ENCODE measurements at regions not wholly inside any gene's neighbourhood (a gene's known extent, or its start where the extent isn't known, plus 50 kb on each side); places are given as distances from the start of the nearest gene placed in this dataset.

DNA sequence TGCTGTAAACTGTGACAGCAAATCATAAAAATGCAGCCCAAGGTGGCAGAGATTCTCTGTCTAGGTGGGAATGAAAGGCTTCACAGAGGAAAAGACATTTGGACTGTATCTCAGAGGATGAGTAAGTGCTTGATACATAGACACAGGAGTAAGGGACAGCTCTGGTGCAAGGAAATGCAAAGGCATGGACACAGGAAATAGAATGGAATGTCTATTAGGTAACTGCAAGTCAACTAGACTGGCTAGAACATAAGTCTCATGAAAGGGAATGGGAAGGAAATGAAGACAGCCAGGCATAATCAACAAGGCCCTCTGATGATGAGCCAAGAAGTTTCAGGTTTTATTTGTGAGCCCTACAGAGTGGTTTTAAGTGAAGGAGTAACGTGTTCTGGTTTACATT is 321.7 kb downstream of the SUCLA2 start:
- BruUV-seq (replicated peaks): no TSS peak
- Histone ChIP-seq H3K9me1 (replicated peaks; ENCODE audit: control insufficient read depth, extremely low read depth, insufficient read depth, low read length) (no peaks in the 10 kb centered on the region), H3K9ac (replicated peaks; ENCODE audit: extremely low read depth, insufficient read depth, low read length) (no peak overlapping the region), H3K27ac (ENCODE audit: insufficient read depth, low read depth, low read length) (no peak overlapping the region), H3K4me2 (ENCODE audit: insufficient read depth, low read length) (no peak overlapping the region), H2AFZ (ENCODE audit: low read depth, low read length) (no peak overlapping the region), H3K79me2 (ENCODE audit: control insufficient read depth, insufficient read depth, low read length) (no peaks in the 10 kb centered on the region), H3K27me3 (ENCODE audit: control insufficient read depth in 2 of 2, insufficient read depth in 2 of 2, low read length in 2 of 2) (no peaks in the 10 kb centered on the region), H4K20me1 (replicated peaks; ENCODE audit: control insufficient read depth, extremely low read depth, insufficient read depth, low read length) (no peaks in the 10 kb centered on the region), H3K4me1 (ENCODE audit: control insufficient read depth, extremely low read depth, insufficient read depth, low read length) (no peaks in the 10 kb centered on the region), H3K9me3 (replicated peaks; ENCODE audit: control insufficient read depth, insufficient read depth, low read length) (peaks cover 1% of the 10 kb centered on the region), H3K36me3 (ENCODE audit: control insufficient read depth in 2 of 2, extremely low read depth in 1 of 2, insufficient read depth in 2 of 2, low read length in 2 of 2) (no peaks in the 10 kb centered on the region), H3K4me3 (replicated peaks in 1 of 3; ENCODE audit: insufficient read depth in 1 of 3, low read depth in 1 of 3, low read length in 3 of 3) (no peak overlapping the region)
- ChIA-PET POLR2A (no interaction called here), CTCF (no interaction called here)
- dilution Hi-C loops (cut with MboI; ENCODE audit: extremely low pct_ligation_motif_present, low sequenced_read_pairs): no loop called here
- DNase-seq (ENCODE audit: low read depth, low spot score) (no peak), FAIRE-seq (no peak)
- intact Hi-C loops (cut with micrococcal nuclease): no loop called here
- no peak for TF ChIP-seq POLR2A (IDR thresholded peaks at IDR 0.05; ENCODE audit: low read depth, low read length)
- no peak for TF ChIP-seq CTCF (IDR thresholded peaks at IDR 0.05; ENCODE audit: extremely low read depth in 1 of 2, insufficient read depth in 1 of 2, low read depth in 1 of 2, low read length in 2 of 2)
- no peak for TF ChIP-seq FOS (IDR thresholded peaks at IDR 0.05; ENCODE audit: borderline replicate concordance, insufficient read depth, low read length)
- TF ChIP-seq MAX (IDR thresholded peaks at IDR 0.05; ENCODE audit: insufficient read depth, insufficient read length): no peak
- no peak for TF ChIP-seq GATA2 (IDR thresholded peaks at IDR 0.05; ENCODE audit: insufficient read depth, insufficient read length, low read depth, low read length)
- TF ChIP-seq EZH2 (IDR thresholded peaks at IDR 0.05; ENCODE audit: borderline replicate concordance, low read depth, low read length, severe bottlenecking): no peak
- TF ChIP-seq MYC (IDR thresholded peaks at IDR 0.05; ENCODE audit: low read depth, low read length): no peak
- no peak for TF ChIP-seq POLR2AphosphoS5 (IDR thresholded peaks at IDR 0.05; ENCODE audit: insufficient read depth, low read depth, low read length)
- TF ChIP-seq JUN (IDR thresholded peaks at IDR 0.05; ENCODE audit: borderline replicate concordance, insufficient read depth, insufficient read length, low read depth): no peak
